ENCODE measurements at regions not wholly inside any gene's neighbourhood (a gene's known extent, or its start where the extent isn't known, plus 50 kb on each side); places are given as distances from the start of the nearest gene placed in this dataset.

- Histone ChIP-seq H3K27ac (replicated peaks) (no peak overlapping the region), H3K36me3 (no peaks in the 10 kb centered on the region)
- DNase-seq = no peak
Observed at GRCh38 chr6:105499136-105499870, 96.4 kb upstream of the PREP start.

GRCh38 chr6:105497549-105497948 lies 94.7 kb upstream of the PREP start:
- Histone ChIP-seq H3K9me3 (replicated peaks) (no peaks in the 10 kb centered on the region), H3K36me3 (no peaks in the 10 kb centered on the region), H3K4me3 (no peak overlapping the region), H3K27ac (replicated peaks) (no peak overlapping the region), H3K4me1 (peaks cover 34% of the 10 kb centered on the region), H3K27me3 (ENCODE audit: low read depth) (no peaks in the 10 kb centered on the region)
- TF ChIP-seq, protein P1, sequence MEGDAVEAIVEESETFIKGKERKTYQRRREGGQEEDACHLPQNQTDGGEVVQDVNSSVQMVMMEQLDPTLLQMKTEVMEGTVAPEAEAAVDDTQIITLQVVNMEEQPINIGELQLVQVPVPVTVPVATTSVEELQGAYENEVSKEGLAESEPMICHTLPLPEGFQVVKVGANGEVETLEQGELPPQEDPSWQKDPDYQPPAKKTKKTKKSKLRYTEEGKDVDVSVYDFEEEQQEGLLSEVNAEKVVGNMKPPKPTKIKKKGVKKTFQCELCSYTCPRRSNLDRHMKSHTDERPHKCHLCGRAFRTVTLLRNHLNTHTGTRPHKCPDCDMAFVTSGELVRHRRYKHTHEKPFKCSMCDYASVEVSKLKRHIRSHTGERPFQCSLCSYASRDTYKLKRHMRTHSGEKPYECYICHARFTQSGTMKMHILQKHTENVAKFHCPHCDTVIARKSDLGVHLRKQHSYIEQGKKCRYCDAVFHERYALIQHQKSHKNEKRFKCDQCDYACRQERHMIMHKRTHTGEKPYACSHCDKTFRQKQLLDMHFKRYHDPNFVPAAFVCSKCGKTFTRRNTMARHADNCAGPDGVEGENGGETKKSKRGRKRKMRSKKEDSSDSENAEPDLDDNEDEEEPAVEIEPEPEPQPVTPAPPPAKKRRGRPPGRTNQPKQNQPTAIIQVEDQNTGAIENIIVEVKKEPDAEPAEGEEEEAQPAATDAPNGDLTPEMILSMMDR (IDR thresholded peaks at IDR 0.05; ENCODE audit: borderline replicate concordance) = no peak
- intact Hi-C loops (cut with micrococcal nuclease) = loop anchor here (10.0 kb wide), 1 partner anchor 497 kb away; no protein-coding TSS in a partner anchor
- DNase-seq = no peak

More at GRCh38 chr6:105499136-105499870, 96.4 kb upstream of the PREP start:
- Histone ChIP-seq H3K27me3 (ENCODE audit: low read depth) (no peaks in the 10 kb centered on the region), H3K4me3 (no peak overlapping the region), H3K4me1 (peaks cover 17% of the 10 kb centered on the region), H3K9me3 (replicated peaks) (no peaks in the 10 kb centered on the region)
- intact Hi-C loops (cut with micrococcal nuclease) = loop anchor here (10.0 kb wide), 1 partner anchor 495 kb away; no protein-coding TSS in a partner anchor
- TF ChIP-seq, protein P1 (IDR thresholded peaks at IDR 0.05; ENCODE audit: borderline replicate concordance) = no peak

DNA sequence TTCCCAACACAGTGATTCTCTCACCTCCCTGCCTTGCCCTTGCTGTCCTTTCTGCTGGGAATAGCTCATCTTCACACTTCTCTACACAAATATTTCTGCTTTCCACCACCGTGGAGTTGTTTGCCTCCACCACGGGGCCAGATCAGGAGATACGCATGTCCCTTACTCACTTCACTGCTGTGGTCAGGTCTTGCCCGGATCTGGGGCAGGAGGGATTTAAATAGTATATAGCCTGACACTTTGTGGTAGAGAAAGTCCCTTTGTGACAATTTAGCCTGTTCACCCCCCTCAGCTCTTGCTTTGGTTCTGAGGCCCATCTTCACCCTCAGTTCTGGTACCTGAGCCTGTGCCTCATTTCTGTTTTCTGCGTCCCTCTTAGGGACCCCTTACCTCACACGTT lies 92.6 kb upstream of the PREP start:
- H3K36me3 ChIP-seq = no peaks in the 10 kb centered on the region
- no peak overlapping the region for H3K27ac ChIP-seq (replicated peaks)
- no peaks in the 10 kb centered on the region for H3K9me3 ChIP-seq (replicated peaks)
- DNase-seq = no peak
- H3K4me3 ChIP-seq = no peak overlapping the region
- TF ChIP-seq, protein P1 (IDR thresholded peaks at IDR 0.05; ENCODE audit: borderline replicate concordance) = no peak
- intact Hi-C loops (cut with micrococcal nuclease) = loop anchor here (10.0 kb wide), 1 partner anchor 499 kb away; no protein-coding TSS in a partner anchor
- H3K4me1 ChIP-seq = peaks cover 38% of the 10 kb centered on the region
- H3K27me3 ChIP-seq (ENCODE audit: low read depth) = no peaks in the 10 kb centered on the region

DNA sequence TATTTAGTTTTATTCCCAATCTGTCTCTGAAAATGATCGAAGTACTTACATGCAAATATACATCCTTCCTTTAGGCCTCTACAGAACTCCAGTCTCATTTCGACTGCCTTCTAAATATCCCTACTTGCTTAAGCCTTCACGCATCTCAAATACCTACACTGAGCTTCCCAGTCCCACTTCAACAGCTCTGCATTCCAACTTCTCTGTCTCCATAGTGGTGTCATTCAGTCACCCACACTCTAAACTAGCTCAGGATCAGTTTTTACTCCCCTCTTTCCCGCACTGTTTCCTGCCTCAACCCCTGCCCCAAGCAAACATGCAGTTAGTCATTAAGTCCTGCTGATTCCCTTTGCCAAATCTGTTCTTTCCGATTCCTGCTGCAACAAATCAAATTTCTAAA lies 91.8 kb upstream of the PREP start:
- peaks cover 37% of the 10 kb centered on the region for H3K4me1 ChIP-seq
- TF ChIP-seq, protein P1 (IDR thresholded peaks at IDR 0.05; ENCODE audit: borderline replicate concordance) = no peak
- no peak for DNase-seq
- no peaks in the 10 kb centered on the region for H3K36me3 ChIP-seq
- H3K27me3 ChIP-seq (ENCODE audit: low read depth) = no peaks in the 10 kb centered on the region
- intact Hi-C loops (cut with micrococcal nuclease) = loop anchor here (10.0 kb wide), 1 partner anchor 500 kb away; no protein-coding TSS in a partner anchor
- H3K9me3 ChIP-seq (replicated peaks) = no peaks in the 10 kb centered on the region
- no peak overlapping the region for H3K4me3 ChIP-seq
- H3K27ac ChIP-seq (replicated peaks) = peak overlapping the region; percentile 68

DNA sequence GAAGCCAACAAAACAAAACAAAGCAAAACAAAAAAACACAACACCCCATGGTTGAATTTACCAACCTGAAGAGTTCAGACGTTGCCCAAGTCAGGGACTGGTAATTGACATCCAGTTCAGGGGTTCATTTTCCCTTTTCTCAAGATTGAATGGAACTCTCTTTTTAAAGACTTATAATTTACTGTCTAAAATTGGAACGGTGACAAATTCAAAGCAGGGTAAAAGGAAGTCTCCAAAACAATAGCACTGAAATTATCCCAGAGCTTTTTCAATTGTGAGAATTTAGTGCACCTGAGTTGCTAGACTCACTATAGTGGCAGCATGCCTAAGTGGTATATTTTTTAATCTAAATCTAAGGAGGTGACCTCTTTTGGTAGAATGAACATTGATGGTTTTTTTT lies 90.9 kb upstream of the PREP start:
- intact Hi-C loops (cut with micrococcal nuclease) = loop anchor here (10.0 kb wide), 1 partner anchor 501 kb away; no protein-coding TSS in a partner anchor
- peak overlapping the region; percentile 68 for H3K27ac ChIP-seq (replicated peaks)

More for the DNA sequence above, 90.9 kb upstream of the PREP start:
- H3K4me1 ChIP-seq = peaks cover 46% of the 10 kb centered on the region
- H3K9me3 ChIP-seq (replicated peaks) = no peaks in the 10 kb centered on the region
- DNase-seq = no peak
- H3K27me3 ChIP-seq (ENCODE audit: low read depth) = no peaks in the 10 kb centered on the region
- no peak overlapping the region for H3K4me3 ChIP-seq
- no peaks in the 10 kb centered on the region for H3K36me3 ChIP-seq
- TF ChIP-seq, protein P1 (IDR thresholded peaks at IDR 0.05; ENCODE audit: borderline replicate concordance) = no peak

Measured in left ventricle myocardium inferior (tissue), 1 donor.